ENCODE measurements at regions not wholly inside any gene's neighbourhood (a gene's known extent, or its start where the extent isn't known, plus 50 kb on each side); places are given as distances from the start of the nearest gene placed in this dataset.

DNA sequence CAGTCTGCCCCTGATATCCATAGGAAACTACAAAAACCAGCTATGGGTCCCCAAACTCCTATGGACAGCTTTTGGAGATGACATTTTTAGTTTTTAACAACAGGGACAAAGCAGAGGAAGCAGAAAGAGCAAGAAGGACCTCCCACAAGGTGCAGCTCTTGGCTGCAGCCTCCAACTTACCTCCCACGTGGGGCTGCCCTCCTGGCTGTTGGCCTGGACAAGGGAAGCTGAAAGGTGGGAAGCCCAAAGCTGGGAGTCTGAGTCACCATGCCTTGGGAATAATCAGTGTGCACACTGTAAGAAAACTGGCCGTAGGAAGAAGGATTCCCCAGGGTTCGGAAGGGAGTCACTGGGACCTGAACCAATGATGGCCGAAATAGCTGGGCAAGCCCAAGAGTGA, 51.8 kb upstream of the PAX1 start:
- no peak for DNase-seq (ENCODE audit: low spot score)

DNA sequence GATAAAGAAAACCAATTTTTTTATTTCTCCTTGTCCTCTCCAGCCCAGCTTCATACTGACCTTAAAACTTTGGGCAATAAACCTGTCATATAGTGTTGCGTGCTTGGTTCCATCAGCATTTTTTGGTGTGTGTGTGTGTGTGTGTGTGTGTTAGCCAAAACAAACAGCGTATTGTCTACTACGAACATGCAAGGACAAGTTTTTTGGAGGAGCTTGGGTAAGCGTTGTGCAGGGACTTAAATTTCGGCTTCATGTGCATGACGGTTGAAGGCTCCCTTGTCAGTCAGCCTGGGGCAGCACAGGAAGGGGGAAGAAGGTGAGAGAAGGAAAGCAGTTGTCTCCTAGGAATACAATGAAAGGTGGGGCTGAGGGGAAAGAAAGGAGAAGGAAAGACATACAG, 62.0 kb upstream of the PAX1 start:
- DNase-seq (ENCODE audit: low spot score): no peak

GRCh38 chr20:21640556-21640955, 64.9 kb upstream of the PAX1 start:
- peak; percentile 26 for DNase-seq (ENCODE audit: low spot score)

DNA sequence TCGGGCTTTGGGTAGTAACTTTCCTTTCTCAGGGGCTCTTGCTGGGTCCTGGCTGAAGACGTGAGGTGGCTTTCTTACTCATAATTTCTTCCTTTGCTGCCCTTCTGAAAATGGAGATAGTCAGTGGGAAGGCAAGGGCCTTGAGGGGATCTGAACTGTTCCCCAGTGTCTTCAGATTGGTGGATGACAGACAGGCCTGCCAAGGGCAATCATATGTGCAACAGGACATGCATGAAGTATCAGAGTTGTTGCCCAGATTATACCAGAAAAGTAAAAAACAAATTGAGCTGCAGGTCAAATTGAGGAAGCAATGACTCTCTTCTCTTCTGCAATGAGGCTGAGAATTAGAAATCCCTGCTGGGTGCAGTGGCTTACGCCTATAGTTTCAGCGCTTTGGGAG, 71.6 kb upstream of the PAX1 start:
- no peak for DNase-seq (ENCODE audit: low spot score)

DNA sequence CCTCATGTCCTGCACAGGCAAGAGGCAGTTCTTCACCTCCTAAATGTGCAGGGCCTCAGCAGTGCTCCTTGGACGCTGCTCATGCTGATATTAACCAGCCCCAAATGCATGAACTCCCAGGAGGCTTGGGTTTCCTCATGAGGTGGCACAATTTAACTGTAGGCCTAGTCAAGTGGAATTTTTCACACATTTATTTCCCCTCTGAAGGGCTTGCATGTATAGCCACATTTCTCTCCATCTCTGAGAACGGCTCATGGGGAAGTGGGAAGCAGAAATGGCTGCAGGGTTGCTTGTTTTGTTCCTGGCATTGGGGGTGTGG, 72.8 kb upstream of the PAX1 start:
- DNase-seq (ENCODE audit: low spot score): no peak

GRCh38 chr20:21632031-21632734, 73.3 kb upstream of the PAX1 start:
- no peak for DNase-seq (ENCODE audit: low spot score)

DNA sequence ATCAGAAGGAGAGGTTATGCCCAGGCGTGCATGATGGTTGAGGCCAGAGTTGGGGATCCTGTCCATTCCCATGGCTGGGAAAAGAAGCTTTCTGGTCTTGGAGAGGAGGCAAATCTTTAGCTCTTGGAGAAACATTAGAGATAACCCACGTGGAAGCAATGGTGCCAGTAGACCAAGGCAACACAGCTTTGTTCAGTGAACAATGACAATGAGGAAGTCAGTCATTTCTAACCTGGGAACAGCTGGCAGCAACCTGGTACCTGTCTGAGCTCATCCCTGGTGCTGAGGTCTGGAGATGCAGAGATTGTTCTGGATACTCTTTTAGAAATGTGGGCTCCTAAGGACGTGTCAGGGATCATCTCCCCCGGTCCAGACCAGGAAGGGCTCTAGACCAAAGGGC, 76.7 kb upstream of the PAX1 start:
- DNase-seq (ENCODE audit: low spot score): no peak

GRCh38 chr20:21623781-21624094, 81.7 kb upstream of the PAX1 start:
- DNase-seq (ENCODE audit: low spot score): no peak

GRCh38 chr20:21623074-21623780, 82.2 kb upstream of the PAX1 start:
- no peak for DNase-seq (ENCODE audit: low spot score)

DNA sequence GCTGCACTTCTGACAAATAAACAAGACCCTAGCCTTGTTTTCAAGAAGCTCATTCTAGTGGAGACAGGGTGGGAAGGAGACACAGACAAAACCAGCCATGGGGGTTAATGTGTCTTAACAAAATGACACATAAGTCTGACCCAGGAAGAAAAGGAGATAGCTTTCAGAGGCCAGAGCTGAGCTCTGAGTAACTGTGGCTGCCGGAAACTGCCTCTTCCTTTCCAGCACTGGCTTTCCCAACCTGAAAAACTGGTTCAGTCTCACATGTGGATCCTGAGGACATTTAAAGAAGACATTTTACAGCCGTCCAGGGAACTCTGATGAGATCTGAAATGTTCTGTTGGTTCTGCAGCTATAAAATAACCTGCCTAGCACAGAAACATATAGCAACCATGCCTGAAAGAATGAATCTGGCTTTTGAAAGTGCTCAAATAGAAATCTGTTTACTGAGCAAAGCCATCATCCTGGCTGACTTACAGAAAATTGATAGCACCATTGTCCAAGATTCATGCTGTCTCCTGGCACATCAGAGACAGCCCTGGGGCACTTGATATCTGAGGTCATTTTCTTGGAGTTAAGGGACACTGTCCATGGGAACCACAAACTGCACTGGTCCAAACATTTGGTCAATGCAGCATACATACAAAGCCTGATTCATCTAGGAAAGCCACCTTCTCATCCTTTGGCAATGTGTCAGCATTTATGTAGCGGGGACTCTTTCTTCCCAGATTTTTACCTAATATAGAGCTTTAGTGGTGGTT, 83.2 kb upstream of the PAX1 start:
- DNase-seq (ENCODE audit: low spot score): no peak

- no peak for DNase-seq (ENCODE audit: low spot score)
These were observed 86.6 kb upstream of the PAX1 start for GRCh38 chr20:21618759-21619416.

DNA sequence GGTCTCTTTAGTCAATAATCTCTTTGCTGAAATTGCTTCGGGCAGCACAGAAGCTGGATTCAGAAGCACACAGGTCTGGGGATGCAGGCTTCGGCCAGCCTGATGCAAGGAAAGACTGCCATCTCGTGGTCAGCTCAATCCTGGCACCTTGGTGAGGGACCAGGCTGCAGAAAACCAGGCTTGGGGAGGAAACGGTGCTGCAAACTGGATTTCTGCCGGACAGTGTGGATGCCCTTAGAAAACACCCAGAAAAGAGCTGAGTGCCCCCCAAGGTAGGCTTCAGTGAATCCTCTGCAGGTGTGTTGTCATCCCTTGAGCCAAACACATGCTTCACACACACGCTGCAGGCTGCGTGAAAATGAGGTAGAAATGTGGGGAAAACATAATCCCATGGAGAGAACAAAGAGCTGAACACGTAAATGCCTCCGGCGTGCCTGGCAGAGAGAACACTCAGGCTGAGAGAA, 89.8 kb upstream of the PAX1 start:
- peak; percentile 87 for DNase-seq (ENCODE audit: low spot score)

DNA sequence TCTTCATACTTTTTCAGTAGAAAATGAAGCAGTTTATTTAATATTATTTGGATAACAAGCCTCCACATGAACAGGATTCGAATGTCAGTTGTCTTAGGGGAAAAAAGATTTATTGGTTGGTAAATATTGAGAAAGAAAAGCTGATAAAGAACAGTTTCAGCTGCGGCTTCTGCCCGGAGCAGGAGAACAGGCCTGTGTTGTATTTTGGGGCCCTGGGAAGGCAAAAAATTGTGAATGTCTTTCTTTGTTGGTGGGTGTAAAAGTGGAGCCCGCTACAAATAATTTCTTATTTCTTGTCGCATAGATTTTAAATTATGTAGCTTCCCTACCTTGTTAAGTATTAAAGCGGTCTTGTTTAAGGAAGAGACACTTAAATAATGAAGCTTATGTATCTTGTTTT, 90.5 kb upstream of the PAX1 start:
- DNase-seq (ENCODE audit: low spot score): peak; percentile 34

- no peak for DNase-seq (ENCODE audit: low spot score)
These were observed 92.0 kb upstream of the PAX1 start for GRCh38 chr20:21613512-21613911.

- no peak for DNase-seq (ENCODE audit: low spot score)
These were observed 95.5 kb upstream of the PAX1 start for GRCh38 chr20:21609981-21610380.

DNA sequence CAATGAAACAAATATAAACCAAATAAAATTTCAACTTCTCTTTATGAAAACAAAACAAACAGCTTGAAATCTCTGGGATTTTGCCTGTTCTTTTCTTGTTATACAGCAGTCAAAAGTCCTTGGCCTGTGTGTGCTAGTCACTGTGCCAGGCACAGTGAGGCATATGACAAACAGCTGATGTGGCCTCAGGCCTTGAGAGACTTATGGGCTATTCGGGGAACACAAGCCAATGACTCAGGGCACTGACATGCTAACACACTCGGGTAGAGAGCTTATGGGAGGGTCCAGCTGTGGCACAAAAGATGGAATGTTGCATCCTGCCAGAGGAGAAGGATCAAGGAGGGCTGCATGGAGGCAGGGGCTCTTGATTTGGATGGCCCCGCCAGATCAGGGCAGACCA, 95.4 kb upstream of the NKX2-2 start:
- no peak for DNase-seq (ENCODE audit: low spot score)

DNA sequence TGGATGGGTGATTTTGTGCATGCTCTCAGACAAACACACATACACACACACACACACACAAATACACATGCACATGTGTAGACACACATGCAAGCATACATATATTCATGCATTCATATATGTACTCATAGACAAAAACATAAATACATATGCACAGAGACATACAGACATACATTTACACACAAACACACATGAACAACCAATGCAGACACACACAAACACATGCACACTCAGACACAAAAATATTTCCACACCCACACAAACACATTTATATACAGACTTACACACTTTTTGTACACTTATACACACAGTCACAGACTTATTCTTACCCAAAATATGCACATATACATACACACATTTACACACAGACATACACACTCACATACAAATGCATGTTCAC, 94.9 kb upstream of the NKX2-2 start:
- DNase-seq (ENCODE audit: low spot score): no peak

DNA sequence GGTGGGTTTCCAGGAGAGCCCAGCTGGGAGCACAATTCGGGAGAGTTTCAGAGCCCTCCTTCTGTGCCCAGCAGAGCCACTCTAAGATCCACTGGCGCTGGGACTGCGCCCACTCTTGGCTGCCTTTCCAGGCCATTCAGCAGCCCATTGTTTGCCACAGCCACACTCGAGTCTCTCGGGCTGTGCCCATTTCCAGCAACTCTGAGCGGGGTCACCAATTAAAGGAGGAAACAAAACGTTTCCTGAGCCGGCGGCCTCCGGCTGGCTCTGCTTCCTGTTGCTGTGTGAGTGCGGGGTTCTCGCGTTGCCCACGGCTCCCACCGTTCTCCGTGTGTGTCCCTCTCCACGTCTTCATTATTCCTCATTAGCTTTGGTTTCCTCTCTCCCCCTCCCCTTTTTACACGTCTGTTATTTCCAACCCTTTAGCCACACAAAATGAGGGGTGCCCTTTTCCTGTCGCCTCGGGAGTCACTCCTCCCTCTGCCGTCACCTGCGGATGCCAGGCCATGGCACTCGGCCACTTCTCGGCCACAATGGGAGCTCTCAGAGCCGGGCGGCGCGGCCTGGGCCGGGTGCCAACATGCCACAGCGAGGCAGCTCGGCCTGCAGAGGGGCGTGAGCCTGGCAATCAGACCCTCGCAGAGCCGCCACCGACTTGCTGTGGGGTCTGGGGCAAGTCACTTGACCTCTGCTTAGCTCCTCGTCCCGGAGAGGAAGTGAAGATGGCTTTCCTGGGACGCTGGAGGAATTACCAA, 94.3 kb upstream of the NKX2-2 start:
- no peak for DNase-seq (ENCODE audit: low spot score)

DNA sequence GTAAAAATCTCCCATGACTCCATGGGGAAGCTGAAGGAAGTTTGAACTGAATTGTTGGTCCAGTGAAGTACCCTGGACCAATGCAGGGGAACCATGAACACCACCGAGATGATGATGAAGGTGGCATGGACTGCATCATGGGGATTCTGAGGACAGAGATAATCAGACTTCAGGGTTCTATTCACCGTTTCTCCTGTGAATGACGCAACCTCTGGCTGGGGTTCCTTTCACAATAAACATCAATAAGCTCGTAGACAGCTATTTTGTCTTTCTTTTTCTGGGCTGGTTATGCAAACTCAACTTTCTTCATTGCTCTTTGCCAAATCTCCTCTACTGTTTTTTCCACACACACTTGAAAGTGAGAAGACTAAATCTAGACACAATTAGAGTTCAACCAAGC, 87.9 kb upstream of the NKX2-2 start:
- DNase-seq (ENCODE audit: low spot score): no peak

DNA sequence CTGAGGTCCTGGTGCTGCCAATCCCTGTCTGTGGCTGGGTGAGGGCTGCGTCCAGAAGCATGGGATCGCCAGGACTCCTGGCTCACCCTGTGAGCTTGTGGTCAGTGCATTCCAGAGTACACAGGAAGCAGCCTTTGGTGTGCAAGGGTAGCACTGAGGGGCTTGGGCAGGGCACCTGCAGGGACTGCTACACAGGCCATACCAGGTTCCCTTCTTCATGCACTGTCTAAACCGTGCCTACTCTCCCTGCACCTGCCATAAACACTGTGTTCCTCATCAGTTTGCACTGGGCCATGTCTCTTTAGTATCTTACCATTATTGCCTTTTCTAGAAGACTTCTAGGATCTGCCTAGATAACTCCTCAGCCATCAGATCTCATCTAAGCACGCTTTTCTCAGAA, 72.8 kb upstream of the NKX2-2 start:
- no peak for DNase-seq (ENCODE audit: low spot score)

DNA sequence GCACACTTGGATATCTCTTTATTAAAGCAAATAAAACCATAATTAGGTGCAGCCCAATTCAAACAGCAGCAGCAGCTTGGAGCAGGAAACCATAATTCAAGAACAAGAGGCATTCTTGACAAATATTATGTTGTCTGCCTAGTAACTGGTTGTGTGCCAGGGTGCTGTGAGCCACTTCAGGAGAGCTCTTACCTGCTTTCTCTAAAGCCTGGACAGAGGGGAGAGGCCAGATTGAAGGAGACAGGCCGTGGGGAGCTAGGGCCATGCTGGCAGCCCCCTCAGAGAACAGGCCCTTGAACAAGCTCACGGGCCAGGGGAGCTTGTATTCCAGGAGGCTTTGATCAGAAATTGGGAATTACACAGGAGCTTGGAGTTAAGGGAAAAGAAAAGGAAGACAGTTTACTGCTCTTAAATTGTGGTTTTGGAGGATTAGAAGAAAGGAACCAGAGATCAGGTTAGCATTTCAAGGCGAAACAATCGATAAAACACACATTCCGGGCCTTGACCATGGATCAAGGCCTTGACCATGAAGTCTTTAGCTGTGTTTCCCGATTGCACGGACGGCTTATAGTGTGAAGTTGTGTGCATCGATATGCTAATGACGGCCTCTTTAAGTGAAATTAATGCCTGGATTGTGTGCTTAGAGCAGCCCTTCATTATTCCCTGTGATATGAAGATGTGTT, 69.8 kb upstream of the NKX2-2 start:
- DNase-seq (ENCODE audit: low spot score): no peak

GRCh38 chr20:21577551-21577950, 63.7 kb upstream of the NKX2-2 start:
- no peak for DNase-seq (ENCODE audit: low spot score)
